Activated B cell treated with CpG ODN at 0.5 μM for 24 hours (primary cell): ENCODE measurements at regions not wholly inside any gene's neighbourhood (a gene's known extent, or its start where the extent isn't known, plus 50 kb on each side); places are given as distances from the start of the nearest gene placed in this dataset.

Source experiments
- ATAC-seq: fragments of 200-7000 bp; cut with Tn5 transposase; one replicate; pipeline ENCODE4 v1.10.0; 2021; ENCODE audit warnings: low read depth, mild to moderate bottlenecking, moderate library complexity
- CTCF ChIA-PET: fragments of 350-600 bp; sonication (Branson Sonifier 250); formaldehyde crosslinking; loops from one replicate; lab custom pipeline; 2021; ENCODE audit warnings: antibody characterized with exemption; lab: Charles Lee
- POLR2A ChIA-PET: fragments of 350-600 bp; sonication (Branson Sonifier 250); formaldehyde crosslinking; loops from one replicate; lab custom pipeline; 2021; ENCODE audit warnings: antibody characterized with exemption; lab: Charles Lee
- DNase-seq: peaks from one replicate; pipeline ENCODE4 v3.0.0; 2022
- H3K27ac Mint-ChIP-seq: one replicate; pipeline ENCODE4 v1.8.0; 2020; ENCODE audit warnings: mixed read lengths
- H3K27me3 Mint-ChIP-seq: one replicate; pipeline ENCODE4 v1.8.0; 2021; ENCODE audit warnings: mixed read lengths
- H3K36me3 Mint-ChIP-seq: one replicate; pipeline ENCODE4 v1.8.0; 2021; ENCODE audit warnings: low read depth, mixed read lengths
- H3K4me1 Mint-ChIP-seq: one replicate; pipeline ENCODE4 v1.8.0; 2021; ENCODE audit warnings: mixed read lengths
- H3K4me3 Mint-ChIP-seq: one replicate; pipeline ENCODE4 v1.8.0; 2020; ENCODE audit warnings: mild to moderate bottlenecking, mixed read lengths
- H3K9me3 Mint-ChIP-seq: one replicate; pipeline ENCODE4 v1.8.0; 2020; ENCODE audit warnings: mixed read lengths
- CTCF ChIP-seq: fragments of 200-600 bp; IDR thresholded peaks from one replicate; pipeline ENCODE4 v1.8.0; 2022; ENCODE audit warnings: antibody characterized with exemption, mild to moderate bottlenecking
- intact Hi-C: fragments of 100-400 bp; cut with micrococcal nuclease; formaldehyde crosslinking; loops from one replicate; pipeline ENCODE4 v1.15.1; 2024

GRCh38 chr20:39165099-39165498 lies 203.0 kb downstream of the DHX35 start:
- no peak for TF ChIP-seq CTCF
- CTCF ChIA-PET, result no interaction called here
- no peaks in the 10 kb centered on the region for H3K36me3 Mint-ChIP-seq

GRCh38 chr20:39164642-39165041 lies 202.5 kb downstream of the DHX35 start:
- no peak overlapping the region for H3K4me3 Mint-ChIP-seq
- H3K9me3 Mint-ChIP-seq, result no peaks in the 10 kb centered on the region
- no peak overlapping the region for H3K27ac Mint-ChIP-seq
- intact Hi-C loops, result no loop called here
- ATAC-seq (no peak), DNase-seq (no peak)
- POLR2A ChIA-PET, result no interaction called here
- peaks cover 11% of the 10 kb centered on the region for H3K27me3 Mint-ChIP-seq
- no peak for TF ChIP-seq CTCF
- CTCF ChIA-PET, result no interaction called here
- no peaks in the 10 kb centered on the region for H3K36me3 Mint-ChIP-seq
- no peaks in the 10 kb centered on the region for H3K4me1 Mint-ChIP-seq

More at GRCh38 chr20:39165099-39165498, 203.0 kb downstream of the DHX35 start:
- DNase-seq (no peak), ATAC-seq (no peak)
- Mint-ChIP-seq H3K27me3 (peaks cover 11% of the 10 kb centered on the region), H3K9me3 (no peaks in the 10 kb centered on the region), H3K4me3 (no peak overlapping the region), H3K4me1 (no peaks in the 10 kb centered on the region), H3K27ac (no peak overlapping the region)
- POLR2A ChIA-PET, result no interaction called here
- intact Hi-C loops, result no loop called here

- DNase-seq, result no peak
- POLR2A ChIA-PET, result no interaction called here
- no peak overlapping the region for H3K4me3 Mint-ChIP-seq
- no peak overlapping the region for H3K27ac Mint-ChIP-seq
- CTCF ChIA-PET, result no interaction called here
- no peaks in the 10 kb centered on the region for H3K9me3 Mint-ChIP-seq
- intact Hi-C loops, result no loop called here
- H3K36me3 Mint-ChIP-seq, result no peaks in the 10 kb centered on the region
- ATAC-seq, result no peak
- no peaks in the 10 kb centered on the region for H3K4me1 Mint-ChIP-seq
- peaks cover 9% of the 10 kb centered on the region for H3K27me3 Mint-ChIP-seq
- TF ChIP-seq CTCF, result no peak
These were observed 201.8 kb downstream of the DHX35 start for GRCh38 chr20:39163993-39164392.

GRCh38 chr20:39161900-39162299 lies 199.8 kb downstream of the DHX35 start:
- ATAC-seq (no peak), DNase-seq (no peak)
- TF ChIP-seq CTCF, result no peak
- intact Hi-C loops, result no loop called here
- Mint-ChIP-seq H3K4me1 (no peaks in the 10 kb centered on the region), H3K27me3 (peaks cover 8% of the 10 kb centered on the region), H3K27ac (no peak overlapping the region), H3K4me3 (no peak overlapping the region), H3K36me3 (no peaks in the 10 kb centered on the region), H3K9me3 (no peaks in the 10 kb centered on the region)
- POLR2A ChIA-PET, result no interaction called here
- CTCF ChIA-PET, result no interaction called here

- Mint-ChIP-seq H3K4me1 (no peaks in the 10 kb centered on the region), H3K9me3 (no peaks in the 10 kb centered on the region), H3K27ac (no peak overlapping the region), H3K27me3 (peaks cover 23% of the 10 kb centered on the region), H3K4me3 (no peak overlapping the region), H3K36me3 (no peaks in the 10 kb centered on the region)
- ATAC-seq (no peak), DNase-seq (no peak)
- POLR2A ChIA-PET, result no interaction called here
- no peak for TF ChIP-seq CTCF
- intact Hi-C loops, result no loop called here
- CTCF ChIA-PET, result no interaction called here
These were observed 193.8 kb downstream of the DHX35 start for GRCh38 chr20:39155971-39156370.
